GM19463 (cell line): ENCODE measurements at regions not wholly inside any gene's neighbourhood (a gene's known extent, or its start where the extent isn't known, plus 50 kb on each side); places are given as distances from the start of the nearest gene placed in this dataset.

ENCODE experiments used
- ATAC-seq: cut with Tn5 transposase; IDR thresholded peaks from one replicate; pipeline ENCODE4 v1.9.1; 2021; ENCODE audit warnings: mild to moderate bottlenecking, moderate library complexity; ENCODE audit not compliant: unreplicated experiment

DNA sequence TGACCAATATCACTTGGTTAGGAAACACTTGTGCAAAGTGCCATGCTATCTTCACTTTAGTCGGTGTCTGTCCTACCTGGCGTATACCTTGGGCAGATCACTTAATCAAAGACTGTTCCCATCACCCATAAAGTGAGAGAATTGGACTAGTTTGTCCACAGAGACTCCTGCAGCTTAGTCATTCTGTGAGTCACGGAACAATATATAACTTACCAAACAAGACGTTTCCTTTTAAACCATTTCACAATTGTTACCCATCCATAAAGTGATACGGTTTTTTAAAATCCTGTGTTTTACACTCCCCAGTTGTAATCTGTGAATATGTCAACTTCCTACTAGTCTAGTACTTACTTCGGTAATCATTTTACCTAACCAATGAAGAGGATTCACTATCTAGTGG lies 499.3 kb upstream of the SMIM21 start:
- no peak for ATAC-seq

DNA sequence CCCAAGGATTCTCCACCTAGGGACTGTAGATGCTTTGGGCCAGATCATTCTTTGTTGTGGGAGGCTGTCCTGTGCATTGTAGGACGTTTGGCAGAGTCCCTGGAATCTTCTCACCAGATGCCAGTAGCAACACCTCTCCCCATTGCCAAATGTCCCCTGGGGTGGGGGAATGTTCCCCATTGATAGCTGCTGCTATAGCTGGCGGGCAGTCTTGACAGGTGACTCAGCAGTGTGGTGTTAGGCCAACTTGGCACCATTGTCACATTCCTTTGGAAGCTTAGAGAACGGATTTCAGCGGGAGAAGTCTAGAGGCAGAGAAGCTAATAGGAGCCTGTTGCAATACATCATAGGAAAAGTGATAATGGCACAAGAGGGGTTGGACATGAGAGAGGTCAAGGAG lies 495.7 kb upstream of the SMIM21 start:
- ATAC-seq = no peak

DNA sequence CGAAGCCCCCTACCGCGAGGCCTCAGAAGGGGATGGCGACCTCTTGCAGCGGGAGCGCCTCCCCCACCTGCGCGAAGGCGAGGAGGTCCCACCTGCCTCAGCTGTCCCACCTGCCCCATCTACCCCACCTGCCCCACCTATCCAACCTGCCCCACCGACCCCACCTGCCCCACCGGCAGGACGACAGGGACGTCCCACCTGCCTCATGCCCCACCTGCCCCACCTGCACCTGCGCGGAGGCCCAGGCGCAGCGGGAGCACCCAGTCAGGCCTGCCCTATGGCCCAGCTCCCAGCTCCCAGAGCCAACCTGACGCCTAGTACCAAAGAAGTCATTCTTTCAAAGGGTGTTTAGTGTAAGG lies 489.1 kb upstream of the SMIM21 start:
- no peak for ATAC-seq

DNA sequence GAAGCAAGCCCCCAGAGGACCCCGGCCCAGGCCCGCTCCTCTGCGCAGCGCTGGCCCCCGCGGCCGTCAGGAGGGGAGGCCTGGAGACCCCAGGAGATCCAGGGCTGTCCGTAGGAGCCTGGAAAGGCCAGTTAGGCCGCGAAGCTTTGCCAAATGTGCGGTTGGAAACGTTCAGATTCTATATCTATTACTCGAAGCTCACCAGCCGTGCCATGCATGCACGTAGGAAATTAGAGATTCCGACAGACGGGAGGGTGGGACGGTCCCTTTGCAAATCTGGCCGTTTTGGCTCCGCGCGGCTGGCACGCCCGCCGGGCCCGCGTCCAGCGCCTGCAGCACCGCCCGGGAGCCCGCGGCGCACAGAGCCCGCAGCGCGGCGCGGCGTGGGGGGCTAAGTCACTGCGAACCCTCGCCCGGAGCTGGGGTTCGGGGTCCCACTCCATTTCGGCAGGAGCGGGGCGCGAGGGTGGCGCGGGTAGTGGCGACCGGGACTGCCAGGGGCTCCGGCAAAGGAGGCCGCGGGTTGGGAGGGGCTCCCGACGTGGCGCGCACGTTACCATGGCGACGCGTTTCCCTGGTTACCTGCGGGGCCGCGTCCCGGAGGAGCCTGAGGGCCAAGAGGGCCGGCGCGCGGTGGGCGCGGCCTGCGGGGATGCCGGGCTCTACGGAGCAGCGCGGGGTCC lies 488.6 kb upstream of the SMIM21 start:
- ATAC-seq = no peak

- no peak for ATAC-seq
Measured at GRCh38 chr18:75912829-75913228, 485.3 kb upstream of the SMIM21 start.

GRCh38 chr18:75904416-75904815 lies 476.9 kb upstream of the SMIM21 start:
- ATAC-seq = no peak

DNA sequence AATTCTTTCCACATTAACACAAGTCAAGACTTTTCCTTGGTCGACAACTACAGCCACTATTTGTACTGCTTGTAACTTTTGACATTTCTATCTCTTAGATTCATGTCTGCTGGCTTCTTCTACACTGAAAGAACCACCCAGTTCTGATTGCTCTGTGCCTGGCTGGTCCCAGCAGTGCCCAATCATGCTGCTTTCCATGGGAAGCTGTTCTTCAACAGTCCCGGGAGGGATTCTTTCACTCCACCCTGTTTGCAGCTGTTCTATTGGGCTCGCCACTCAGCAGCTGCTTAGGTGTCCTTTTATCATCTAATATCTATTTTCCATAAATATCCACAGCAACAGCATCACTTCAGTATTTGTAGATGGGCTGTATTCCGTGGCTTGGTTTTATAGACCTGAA lies 471.1 kb upstream of the SMIM21 start:
- ATAC-seq = no peak

GRCh38 chr18:75897386-75897785 lies 469.9 kb upstream of the SMIM21 start:
- no peak for ATAC-seq

GRCh38 chr18:75896865-75897264 lies 469.4 kb upstream of the SMIM21 start:
- ATAC-seq = no peak

- no peak for ATAC-seq
Measured at GRCh38 chr18:75895135-75895534, 467.6 kb upstream of the SMIM21 start.

DNA sequence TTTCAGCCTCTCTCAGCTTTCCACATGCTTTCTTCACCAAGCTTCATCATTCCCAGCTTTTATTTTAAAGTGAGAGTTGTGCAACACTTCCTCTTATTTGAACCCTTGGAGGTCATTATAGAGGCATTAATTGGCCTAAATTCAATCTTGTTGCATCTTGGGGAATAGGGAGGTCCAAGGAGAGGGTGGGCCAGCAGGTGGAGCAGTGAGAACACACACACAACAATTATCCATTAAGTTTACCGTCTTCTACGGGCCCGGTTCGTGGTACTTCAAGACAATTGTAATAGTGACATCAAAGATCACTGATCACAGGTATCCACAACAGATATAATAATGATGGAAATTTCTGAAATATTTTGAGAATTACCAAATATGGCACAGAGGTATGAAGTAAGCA lies 457.2 kb upstream of the SMIM21 start:
- ATAC-seq = no peak

GRCh38 chr18:75880925-75881504 lies 453.5 kb upstream of the SMIM21 start:
- no peak for ATAC-seq

GRCh38 chr18:75880266-75880665 lies 452.8 kb upstream of the SMIM21 start:
- no peak for ATAC-seq

DNA sequence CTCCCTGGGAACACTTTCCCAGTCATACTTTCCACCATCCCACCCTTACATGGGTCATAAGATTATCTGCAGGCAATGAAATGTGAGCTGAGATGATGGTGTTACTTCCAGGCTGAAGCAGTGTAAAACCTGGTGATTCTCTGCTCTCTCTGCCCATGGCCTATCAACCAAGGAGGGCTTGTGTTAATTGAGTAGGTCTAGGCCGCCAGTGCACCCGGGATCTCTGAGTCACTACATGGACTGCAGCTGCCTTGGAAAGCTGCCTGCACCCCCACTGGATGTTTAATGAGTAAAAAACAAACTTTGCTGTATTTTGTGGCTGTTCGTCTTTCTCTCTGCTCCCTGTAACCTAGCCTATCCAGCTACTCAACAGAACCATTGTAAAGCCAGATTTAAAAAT lies 451.7 kb upstream of the SMIM21 start:
- ATAC-seq = no peak

DNA sequence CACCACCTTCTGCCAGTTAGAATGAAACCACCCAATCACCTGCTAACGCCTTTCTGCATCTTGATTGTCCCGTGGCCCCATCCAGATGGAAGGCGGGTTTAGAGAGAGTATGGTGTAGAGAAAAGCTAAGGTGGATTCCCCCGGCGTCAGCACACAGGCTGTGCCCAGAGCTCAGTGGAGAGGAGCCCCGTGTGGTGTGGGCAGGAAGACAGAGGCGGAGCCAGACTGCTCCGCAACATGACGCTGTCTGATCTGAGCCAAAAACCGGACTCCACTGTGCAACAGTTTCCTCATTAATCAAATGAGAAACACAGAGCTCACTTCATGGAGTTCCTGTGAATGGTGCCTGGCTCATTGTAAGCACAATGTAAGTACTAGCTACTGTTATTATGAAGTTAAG lies 448.1 kb upstream of the SMIM21 start:
- ATAC-seq = no peak

GRCh38 chr18:75874401-75875089 lies 447.0 kb upstream of the SMIM21 start:
- no peak for ATAC-seq

DNA sequence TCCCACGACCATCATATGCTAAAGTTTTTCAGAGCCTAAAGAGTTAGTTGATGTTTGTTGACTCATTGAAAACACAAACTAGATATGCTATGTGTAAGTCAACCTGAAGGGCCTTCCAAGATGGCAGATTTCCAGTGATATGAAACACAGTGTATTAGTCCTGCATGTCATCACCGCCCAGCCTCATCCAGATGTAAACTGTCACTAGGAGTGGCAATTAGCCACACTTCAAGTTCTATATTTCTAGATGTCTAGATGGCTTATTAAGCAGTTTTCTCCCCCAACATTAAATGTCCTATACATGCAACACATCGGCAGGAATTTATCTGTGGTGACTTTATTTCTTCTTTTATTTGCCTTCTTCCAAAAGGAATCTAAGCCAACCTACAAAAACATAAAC lies 444.1 kb upstream of the SMIM21 start:
- ATAC-seq = no peak

DNA sequence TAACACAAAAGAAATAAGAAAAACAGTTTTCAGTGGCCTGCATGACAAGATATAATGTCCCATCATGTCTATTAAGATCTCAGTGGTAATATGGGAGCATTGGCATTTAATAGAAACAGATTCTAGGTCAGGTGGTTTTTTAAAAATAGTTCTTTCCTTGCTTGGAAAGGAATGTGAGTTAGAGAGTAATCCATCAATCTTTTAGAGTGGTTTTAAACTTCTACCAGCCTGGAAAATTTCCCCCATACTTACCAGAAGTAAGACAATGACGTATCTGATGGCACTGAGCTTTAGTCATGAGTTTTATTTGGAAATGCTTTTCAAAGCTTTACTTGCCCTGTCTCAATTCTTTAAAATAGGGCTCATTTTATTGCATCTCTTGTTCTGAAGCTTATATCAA lies 441.7 kb upstream of the SMIM21 start:
- no peak for ATAC-seq

DNA sequence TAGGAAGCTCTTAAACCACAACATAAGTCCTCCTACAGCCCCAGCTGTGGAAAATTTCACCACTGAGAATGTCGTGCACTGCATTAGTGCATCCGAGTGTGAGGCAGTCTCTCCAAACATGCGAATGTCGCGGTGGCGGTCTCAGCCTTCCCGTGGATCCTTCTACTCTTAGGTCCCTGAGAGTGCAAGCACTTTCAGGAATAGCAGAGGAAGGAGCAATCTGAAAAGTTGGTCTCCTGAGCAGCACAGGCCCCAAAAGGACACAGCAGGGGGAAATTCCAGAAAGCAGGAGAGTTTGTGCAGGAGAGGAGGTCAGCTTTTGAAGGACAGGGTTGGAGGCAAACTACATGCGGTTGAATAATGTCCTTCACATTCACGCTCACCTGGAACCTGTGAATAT lies 440.5 kb upstream of the SMIM21 start:
- no peak for ATAC-seq

GRCh38 chr18:75865639-75866038 lies 438.1 kb upstream of the SMIM21 start:
- ATAC-seq = no peak

DNA sequence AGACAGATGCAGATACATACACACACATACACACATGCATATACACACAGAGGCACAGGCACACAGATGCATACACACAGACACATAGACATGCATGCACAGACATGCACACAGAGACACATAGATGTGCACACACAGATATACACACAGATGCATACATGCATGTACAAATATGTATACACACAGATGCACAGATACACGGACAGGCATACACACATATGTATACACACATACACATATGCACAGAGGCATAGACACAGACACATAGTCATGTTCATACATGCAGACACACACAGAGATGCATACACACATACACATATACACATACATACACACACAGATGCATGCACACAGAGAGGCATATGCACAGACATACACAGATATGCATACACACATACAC lies 437.3 kb upstream of the SMIM21 start:
- ATAC-seq = no peak

- ATAC-seq = no peak
Measured at GRCh38 chr18:75863696-75864095, 436.2 kb upstream of the SMIM21 start.

GRCh38 chr18:75862458-75862857 lies 435.0 kb upstream of the SMIM21 start:
- ATAC-seq = no peak
